Suprapubic skin (tissue), 3 donors: ENCODE measurements at regions not wholly inside any gene's neighbourhood (a gene's known extent, or its start where the extent isn't known, plus 50 kb on each side); places are given as distances from the start of the nearest gene placed in this dataset.

ENCODE experiments used
- CTCF ChIP-seq, 2 donors: fragments of 200-600 bp in 1 of 2; fragments of 450-650 bp in 1 of 2; sonication (generic) in 1 of 2; IDR thresholded peaks; one replicate each; pipeline ENCODE4 v1.5.1; 2016 to 2019; ENCODE audit warnings: antibody characterized with exemption in 2 of 2, mild to moderate bottlenecking in 1 of 2, moderate library complexity in 1 of 2
- POLR2A ChIP-seq, 2 donors: fragments of 450-650 bp; IDR thresholded peaks; one replicate each; pipeline ENCODE4 v1.6.1; 2017; ENCODE audit warnings: antibody characterized with exemption in 2 of 2, mild to moderate bottlenecking in 2 of 2, moderate library complexity in 2 of 2

DNA sequence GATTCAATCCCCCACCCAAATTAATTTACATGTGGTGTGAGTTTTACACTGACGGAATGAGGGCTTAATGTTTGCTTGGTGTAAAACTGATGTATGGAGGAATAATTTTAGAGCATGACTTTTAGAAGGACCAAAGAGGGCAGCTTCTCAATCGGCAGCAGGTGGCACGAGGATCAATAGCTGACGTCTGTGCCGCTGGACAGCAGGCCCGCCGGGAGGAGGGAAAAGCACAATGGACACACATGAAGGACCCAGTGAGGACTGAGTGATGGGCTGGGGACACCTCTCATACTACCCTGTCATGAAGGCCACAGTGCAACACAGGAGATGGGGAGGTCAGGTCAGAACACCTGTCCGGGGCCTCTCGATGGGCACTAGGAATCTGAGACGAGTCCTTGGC, 61.4 kb upstream of the NSMCE3 start:
- no peak for TF ChIP-seq CTCF (IDR thresholded peaks at IDR 0.05)
- no peak for TF ChIP-seq POLR2A (IDR thresholded peaks at IDR 0.05)
